T-helper 1 cell (primary cell): ENCODE measurements at regions not wholly inside any gene's neighbourhood (a gene's known extent, or its start where the extent isn't known, plus 50 kb on each side); places are given as distances from the start of the nearest gene placed in this dataset.

Experiments
- DNase-seq, 5 donors: peaks; one replicate each; pipeline ENCODE4 v3.0.0-alpha.2; 2012 to 2020

DNA sequence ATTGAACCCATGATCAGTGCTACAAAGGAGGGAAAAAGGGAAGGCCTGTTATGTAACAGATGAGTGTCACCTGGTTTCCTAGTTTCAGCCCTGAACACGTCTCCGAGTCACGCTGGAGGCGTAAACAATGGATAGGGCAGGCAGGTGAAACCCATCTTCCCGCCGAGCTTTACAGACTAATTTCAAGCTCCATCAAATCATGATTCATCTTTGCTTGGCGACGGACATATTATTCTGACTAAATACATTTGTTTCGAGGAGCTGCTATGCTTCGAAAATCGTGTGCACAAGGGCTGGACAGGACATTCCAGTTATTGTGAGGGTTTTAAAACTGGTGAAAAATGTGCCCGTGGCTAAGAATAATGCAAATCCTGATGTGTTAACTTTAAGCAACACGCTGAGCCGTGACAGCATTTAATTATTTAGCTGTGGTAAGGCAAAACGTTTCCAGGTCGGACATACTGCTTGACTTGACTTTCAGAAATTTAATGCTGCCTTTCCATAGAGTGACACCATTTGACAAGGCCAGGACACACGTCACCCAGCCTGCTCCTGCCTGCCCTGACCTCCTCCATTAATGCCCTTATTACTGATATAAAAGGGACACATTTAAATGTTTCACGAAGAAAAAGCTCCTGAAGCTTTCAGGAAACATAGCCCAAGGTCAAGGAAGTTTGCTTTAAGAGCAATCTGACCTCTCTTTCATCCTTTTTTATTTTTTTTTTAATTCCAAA lies 1203.5 kb upstream of the TMEM132C start:
- no peak for DNase-seq

DNA sequence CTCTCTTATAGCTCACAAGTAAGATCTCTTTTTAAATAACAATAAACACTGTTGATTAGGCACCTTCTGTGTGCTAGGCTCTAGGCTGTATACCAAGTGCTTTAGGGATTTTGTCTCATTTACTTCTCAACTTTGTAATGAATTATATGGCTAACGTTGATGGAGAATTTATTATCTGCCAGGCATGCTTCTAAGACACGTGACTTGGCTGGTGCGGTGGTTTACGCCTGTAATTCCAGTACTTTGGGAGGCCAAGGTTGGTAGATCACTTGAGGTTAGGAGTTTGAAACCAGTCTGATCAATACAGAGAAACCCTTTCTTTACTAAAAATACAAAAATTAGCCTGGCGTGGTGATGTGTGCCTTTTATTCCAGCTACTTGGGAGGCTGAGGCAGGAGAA lies 1202.8 kb upstream of the TMEM132C start:
- DNase-seq = no peak

DNA sequence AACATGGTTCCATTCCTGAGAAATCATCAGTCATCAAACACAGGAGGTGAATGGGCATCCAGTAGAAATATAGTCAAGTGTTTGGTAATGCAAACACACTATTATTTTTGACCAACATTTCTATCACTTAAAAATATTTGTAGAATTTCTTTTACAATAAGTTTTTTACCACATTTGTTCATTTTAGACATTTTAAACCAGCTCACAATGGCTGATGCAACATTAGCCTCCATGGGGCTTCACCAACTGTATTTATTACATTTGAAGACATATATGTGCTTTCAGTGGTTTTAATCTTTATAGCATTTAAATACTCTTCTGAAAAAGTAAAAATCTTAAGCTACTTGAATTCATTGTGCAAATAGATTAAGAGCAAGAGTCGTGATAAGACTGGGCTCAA lies 1201.4 kb upstream of the TMEM132C start:
- DNase-seq = no peak

DNA sequence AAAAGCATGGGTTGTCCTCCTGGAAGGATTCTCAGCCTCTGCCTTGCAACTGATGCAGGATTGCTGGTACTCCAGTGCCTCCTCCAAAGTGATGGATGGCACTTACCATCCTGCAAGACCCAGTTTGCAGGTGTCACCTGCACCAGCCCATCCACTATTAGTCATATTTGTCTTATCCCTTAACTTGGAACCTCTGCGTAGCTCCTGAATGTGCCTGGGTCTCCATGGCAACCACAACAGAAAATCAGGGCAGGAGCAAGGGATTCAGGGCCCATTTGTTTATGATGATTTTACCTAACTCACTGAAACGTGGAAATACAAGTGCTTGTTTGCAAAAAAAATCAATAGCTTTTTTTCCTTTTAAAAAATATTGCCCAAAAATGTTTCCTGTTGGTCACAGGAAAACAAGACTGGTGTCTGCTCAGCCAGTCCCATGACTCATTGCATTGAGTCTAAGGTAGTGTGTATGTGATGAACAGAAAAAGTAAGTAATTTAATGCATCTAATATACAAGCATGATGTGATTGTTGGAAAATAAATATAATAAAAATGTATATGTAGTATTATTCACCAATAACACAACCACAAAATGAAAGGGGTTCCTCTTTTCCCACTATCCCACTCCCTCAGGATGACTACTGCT lies 1196.3 kb upstream of the TMEM132C start:
- DNase-seq = no peak

DNA sequence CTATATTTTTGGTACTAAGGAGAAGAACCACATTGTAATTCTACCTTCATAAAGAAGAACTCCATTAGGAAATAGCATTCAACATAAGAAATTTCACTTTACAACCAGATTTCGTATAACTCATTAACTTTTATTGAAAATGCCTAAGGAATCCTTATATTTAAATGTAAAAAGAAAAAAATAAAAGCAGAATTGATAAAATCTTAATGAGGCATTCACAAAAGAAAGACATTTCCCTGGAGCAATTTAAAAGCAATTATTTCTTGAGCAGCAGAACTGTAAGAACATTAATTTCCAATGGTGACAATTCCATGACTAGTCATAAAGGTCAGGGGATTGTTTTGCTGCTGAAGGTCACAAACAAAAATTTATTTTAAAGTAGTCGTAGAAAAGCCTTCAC lies 1192.8 kb upstream of the TMEM132C start:
- no peak for DNase-seq

DNA sequence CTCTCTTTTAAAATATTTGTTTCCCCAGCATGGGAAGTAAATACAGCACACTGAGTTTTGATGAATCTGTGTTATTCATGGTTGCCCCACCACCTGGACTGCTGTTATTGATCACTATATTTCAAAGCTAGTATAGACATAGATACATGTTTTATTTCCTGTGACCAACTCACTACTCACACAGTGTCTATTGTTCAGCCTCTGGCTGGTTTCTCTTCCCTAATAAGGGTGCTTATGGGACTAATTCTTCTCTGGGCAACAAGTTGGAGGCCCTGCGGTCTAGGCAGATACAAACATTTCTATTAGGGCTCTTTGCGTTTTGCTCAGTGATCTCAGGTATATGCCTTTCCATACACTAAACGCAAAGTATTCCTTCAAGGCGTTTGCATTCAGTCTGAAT lies 1191.0 kb upstream of the TMEM132C start:
- no peak for DNase-seq

DNA sequence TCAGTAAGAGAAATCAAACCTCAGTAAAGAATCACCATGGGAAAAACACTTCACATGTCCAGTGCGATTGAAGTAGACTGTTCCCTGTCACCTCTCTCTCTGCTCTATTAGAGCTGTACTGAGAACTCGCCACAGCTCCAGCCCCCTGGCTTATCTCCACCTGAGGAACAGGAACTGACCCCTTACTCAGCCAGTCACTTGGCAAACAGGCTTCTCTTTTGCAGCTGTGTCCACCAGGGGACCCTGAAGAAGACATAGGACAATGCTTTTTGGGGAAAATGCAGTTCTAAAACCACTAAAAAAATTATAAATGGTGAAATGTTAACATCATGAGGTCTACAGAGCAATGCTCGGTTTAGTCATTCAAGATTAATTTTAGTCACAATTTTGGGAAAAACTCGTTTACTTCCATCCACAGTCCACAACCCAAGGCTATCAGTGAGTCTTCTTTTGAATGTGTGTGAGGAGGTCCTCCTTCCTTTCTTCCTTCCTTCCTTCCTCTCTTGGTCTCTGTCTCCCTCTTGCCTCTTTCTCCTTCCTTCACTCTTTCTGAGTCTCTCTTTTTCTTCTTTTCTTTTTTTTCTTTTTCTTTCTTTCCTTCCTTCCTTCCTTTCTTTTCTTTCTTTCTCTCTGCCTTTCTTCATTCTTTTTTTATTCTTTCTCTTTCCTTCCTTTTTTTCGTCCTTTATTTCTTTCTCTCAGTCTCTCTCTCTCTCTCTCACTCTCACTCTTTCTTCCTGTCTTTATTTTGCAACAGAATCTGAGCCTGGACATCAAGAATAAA lies 1189.5 kb upstream of the TMEM132C start:
- no peak for DNase-seq

DNA sequence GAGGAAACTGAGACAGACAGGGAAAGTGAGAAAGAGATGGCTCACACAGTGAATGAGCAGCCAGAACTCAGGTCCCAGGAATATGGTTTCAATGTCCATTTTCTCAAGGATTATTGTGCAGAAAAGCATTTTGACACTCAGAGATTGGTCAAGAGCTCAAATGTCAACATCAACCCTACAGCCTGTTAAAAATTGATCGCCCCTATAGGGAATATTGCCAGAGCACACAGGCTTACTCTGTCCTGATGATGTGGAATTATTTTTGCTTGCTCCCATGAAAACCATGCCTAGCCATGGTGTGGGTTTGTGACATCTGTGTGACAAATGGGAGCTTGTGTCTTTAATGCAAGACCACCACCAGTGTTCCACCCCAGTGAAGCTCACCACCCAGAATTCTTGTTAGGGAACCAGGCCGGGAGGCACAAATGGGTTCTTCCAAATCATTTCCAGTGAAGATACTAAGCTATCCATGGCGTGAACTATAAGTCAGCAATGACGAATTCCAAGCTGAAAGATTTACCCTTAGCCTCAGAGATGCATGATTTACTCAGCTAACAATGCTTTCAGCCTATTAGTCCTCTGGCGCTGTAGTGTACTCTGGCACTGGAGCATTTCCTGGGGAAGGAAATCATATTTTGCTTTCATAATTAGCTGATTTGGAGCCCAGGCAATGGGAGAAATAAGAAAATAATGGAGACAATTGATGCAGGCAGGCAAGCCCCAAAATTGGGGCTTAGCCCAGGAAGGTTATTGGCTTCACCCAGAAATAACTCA lies 1188.2 kb upstream of the TMEM132C start:
- no peak for DNase-seq

DNA sequence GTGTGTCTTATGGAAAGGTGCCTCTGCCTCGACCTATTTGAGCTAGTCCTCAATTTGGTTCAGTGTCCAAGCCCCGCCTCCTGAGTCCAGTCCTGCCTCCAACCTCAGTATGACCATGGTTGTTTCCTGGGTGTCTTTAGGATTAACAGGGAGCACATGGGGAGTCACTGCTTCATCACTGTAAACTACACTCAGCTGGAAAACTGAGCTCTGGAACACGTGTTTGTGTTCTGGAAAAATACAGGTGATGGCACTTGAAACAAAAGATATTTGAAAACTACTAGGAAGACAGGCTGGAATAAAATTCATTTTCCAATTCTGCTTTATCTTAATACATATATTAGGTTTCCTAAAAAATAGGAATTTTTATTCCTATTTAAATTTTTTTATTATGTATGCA lies 1187.3 kb upstream of the TMEM132C start:
- no peak for DNase-seq

DNA sequence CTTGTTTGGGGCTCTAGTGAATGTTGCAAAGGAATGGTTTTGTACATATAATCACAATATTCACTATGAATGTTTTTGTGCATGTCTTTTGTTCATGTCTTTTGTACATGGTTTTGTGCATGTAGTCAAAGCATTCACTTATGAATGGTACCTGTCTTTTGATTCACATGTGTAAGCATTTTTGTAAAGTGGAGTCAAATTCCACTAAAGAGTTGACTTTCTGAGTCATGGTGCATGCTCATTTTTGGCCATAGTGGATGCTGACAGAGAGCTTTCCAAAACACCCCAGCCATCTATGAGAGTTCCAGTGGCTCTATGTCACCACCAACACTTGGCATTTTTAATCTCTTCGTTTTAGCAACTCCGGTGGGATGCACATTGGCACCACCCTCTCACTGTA lies 1185.9 kb upstream of the TMEM132C start:
- no peak for DNase-seq

DNA sequence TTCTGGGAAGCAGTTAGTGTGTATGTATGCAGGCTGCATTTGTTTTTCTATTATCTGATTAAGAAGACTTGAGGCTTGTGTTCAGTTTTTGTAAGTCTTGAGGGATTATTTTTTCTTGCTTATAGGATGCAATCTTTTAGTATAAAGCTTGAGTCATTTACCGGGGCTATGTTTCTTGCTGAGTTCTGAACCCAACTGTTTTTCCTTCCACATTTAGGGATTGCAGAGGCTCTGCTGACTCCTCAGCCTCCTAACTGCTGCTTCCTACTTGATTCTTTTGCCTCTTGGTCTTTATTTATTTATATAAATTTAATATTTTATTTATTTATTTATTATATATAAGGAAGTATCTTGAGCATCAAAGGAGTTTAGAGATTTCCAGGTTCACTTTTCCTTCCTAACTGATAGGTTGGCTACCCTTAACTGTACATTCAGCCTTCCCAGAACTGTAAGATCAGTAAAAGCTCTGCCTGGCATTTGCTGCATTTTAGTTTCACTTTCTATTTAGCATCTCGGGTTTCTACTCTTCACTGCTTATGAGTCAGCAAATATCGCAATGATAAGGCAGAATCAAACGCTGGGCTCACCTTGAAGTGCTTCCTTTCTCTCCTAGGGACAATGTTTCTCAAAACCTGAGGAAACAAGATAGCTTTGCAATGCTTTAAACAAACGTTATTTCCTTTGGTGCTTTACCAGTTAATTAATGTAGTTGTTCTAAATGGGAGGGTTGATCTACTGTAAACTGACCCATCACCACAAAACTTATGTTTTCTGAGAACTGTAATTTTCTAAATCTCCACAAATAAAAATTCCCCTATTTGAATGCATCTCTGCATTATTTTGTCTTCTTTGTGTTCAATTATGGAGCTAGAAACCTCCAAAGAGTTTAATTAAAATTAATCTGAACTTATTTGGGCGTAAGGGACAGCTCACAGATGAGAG lies 1183.7 kb upstream of the TMEM132C start:
- DNase-seq = peak in 2 of 5 donors; percentile 2 to 83

DNA sequence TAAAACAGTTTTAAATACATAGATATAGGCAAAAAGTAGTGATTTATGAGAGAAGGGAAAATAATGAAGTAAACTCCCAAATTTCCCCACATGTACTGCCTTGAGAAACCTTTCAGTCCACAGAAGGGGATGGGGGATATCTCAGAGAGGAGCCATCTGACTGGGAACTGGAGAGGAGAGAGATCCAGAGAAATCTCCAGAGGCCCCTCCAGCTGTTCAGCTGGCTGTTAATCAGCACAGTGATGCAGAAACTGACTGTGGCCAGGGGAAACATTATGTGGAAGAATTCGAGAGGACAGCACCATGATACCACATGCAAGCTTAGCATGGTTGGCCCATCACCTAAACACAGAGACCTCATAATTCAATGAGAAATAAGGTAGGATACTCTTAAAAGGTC lies 1165.9 kb upstream of the TMEM132C start:
- no peak for DNase-seq

DNA sequence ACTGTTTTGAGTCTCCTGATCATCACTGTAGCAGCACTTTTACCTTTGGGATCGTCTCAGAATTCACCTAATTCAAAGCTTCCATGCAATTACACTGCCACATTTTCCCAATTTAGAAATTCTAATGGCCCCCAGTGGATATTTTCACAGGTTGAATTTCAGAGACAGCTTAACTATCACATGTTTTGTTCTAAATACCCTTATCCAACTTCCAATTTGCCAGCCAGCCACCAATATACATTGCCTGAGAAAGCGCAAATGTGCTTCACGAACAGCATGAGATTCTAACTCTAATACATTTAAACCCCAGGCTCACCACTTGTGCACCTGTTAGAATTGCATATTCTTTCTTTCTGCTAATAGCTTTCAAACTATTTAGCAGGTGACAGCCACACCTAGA lies 1160.9 kb upstream of the TMEM132C start:
- DNase-seq = no peak

DNA sequence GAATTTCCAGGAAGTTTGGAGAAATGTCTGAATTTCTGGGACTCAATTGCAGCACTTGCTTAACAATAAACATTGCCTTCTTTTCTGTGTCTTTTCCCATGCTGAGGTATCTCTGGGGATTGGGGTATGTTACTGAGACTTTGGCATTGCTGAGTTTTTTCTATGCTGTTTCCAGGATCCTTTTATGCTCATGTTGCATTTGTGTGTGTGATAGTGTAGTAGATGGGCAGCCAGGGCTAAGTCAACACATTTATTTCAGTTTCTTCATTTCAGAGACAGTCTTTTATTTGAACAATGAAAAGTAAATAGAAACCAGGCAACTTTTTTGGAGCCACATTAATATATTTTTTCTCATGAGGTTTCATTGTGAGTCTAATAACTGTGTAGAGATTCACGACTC lies 1160.3 kb upstream of the TMEM132C start:
- DNase-seq = no peak

DNA sequence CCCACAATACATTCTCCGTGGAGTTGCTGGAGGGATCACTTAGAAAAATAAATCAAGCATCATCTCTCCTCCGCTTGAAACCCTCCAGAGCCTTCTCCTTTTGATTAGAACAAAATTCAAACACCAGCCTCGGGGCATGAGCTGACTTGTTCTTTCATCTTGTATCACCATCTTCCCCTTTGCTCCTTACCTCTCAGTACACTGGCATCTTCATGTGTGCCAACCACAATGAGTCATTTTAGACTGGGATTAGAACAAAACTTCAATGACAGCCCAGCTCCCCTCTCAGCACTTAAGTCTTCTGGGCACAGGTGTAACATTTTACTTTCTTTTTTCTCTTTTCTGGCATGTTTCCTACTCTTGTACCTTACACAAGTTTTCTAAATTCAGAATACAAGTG lies 1159.2 kb upstream of the TMEM132C start:
- DNase-seq = no peak

DNA sequence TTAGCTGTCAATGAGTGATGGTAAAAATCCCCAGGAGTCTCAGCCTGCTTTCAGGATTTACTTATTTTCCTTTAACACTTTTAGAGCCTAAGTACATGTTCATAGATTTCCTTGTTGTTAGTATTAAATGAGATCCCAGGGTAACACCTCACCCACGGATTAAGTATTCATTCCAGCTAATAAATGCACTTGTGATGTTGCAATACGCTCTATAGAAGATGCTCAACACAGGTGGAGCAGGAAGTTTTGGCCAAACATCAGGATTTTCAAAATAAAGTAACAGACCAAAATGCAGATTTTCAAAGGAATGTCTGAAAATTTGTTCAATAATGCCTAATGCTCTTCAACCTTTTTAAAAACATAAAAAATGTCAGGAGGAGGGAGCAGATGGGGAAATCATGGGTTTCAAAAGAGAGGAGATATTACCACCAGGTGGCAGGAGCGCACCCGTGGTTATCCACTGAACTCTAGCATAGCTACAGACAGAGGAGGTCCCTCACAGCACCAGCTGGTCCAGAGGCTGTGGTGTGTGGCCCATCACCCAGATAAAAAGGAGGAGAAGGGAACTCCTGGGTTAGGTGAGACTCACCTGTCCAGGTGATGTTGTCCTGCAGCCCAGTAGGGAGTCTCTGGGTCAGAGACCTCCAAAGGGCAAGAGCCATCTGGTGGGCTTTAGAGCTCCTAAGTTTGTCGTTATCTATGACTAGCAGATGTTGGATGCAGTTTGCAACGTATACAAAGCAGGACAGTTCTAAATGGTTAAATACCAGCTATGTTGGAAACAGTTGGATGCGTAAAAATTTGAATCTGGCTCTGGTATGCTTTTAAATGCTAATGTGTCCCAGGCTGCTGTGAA lies 1158.4 kb upstream of the TMEM132C start:
- peak in 2 of 5 donors; percentile 15 to 22 for DNase-seq

DNA sequence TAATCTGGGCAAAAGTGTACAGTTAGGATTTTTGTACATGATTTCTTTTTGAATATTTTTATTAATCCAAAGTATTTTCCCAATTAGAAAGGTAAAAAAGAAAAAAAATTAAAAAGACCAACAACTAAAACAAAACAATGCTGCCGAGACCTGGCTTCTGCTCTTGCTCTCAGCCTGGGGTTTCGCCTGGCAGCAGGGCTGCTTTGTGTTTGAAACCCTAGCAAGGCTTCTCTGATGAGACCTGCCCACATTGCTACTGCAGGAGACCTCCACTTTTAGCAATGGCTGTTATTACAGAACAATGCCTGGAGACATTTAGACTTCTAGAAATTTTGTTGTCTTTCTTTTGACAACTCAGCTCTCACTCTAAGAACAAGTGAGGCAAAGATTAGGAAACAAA lies 1153.0 kb upstream of the TMEM132C start:
- DNase-seq = no peak

DNA sequence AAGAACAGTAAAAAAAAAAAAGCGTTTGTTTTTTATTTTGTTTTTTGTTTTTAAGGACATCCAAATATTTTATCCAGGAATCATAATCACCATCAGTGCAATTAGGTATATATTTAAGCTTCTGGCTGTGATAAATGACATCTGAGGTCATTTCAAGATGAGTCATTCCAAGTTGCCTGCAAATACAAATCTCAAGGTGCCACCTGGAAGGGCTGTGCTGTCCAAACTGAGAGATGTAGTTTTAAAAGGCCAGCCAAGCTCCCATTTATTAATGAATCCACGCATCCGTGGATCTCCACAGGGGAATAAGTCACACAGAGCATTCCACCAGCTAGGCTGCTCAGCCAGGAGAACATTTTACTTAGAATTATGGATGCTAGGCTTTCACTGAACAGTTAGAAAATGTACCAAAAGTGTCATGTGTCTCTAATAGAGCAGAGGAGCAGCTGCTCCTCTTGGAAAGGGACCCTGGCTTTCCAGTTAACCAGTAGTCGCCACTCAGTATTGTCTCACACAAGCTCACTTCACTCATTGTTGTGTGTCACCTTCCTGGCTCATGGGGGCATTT lies 1151.4 kb upstream of the TMEM132C start:
- DNase-seq = no peak

DNA sequence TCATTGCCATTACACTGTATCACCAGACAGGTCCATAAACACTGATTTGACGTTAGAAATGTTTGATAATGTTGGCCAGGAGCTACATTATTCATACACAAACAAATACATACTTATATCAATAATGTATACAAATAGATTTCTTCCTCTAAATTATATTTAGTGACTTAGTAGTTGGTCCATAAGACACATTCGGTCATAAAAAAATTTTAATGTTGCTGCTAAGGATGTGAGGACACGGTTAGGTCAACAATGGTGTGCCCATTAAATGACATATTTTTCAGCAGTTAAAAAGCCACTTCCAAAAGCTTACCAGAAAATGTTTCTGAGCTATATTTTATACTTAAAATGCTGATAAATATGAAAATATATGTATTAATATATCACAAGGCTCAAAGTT lies 1148.7 kb upstream of the TMEM132C start:
- DNase-seq = no peak

DNA sequence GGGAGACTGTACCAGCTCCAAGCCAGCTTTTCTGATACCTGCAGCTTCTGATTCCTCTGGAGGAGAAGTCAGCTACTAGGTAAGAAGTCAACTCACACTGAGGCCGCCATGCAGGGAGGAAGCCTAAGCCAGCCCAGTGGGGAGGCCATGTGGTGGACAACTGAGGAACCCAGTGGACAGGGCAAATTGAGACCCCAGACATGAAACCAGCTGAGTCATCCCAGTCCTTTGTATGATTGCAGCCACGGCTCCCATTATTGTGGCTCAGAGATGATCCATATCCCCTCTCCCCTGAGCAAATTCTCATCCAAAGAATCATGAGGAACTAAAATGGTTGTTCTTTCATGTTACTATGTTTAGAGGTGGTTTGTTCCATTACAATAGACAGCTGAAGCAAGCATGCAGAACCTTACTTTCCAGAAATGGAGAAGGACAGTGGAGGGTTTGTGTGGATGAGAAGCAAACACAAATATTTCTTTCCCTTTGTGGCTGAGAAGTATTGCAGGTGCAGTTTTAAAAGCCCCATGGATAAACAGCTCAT lies 1147.3 kb upstream of the TMEM132C start:
- no peak for DNase-seq
